H1 (cell line): ENCODE measurements at regions not wholly inside any gene's neighbourhood (a gene's known extent, or its start where the extent isn't known, plus 50 kb on each side); places are given as distances from the start of the nearest gene placed in this dataset.

Source experiments
- NANOG ChIP-seq: IDR thresholded peaks from 2 replicates; pipeline ENCODE4 v1.6.1; 2011; ENCODE audit warnings: low read length, low read depth, mild to moderate bottlenecking, inconsistent platforms; ENCODE audit not compliant: insufficient read depth, poor library complexity, severe bottlenecking
- SIX5 ChIP-seq: IDR thresholded peaks from 2 replicates; pipeline ENCODE4 v1.6.1; 2011; ENCODE audit warnings: mild to moderate bottlenecking, low read depth, low read length
- TBP ChIP-seq: IDR thresholded peaks from 2 replicates; pipeline ENCODE4 v1.6.1; 2011; ENCODE audit warnings: low read depth, low read length, improper control_type of control experiment
- YY1 ChIP-seq: IDR thresholded peaks from 2 replicates; pipeline ENCODE4 v1.6.1; 2011; ENCODE audit warnings: low read depth, mild to moderate bottlenecking, low read length

- TF ChIP-seq SIX5 = no peak
- no peak for TF ChIP-seq TBP
- no peak for TF ChIP-seq NANOG
- TF ChIP-seq YY1 = no peak
Observed at GRCh38 chr2:225916692-225917091, 517.2 kb downstream of the NYAP2 start (continued).
